ENCODE measurements at regions not wholly inside any gene's neighbourhood (a gene's known extent, or its start where the extent isn't known, plus 50 kb on each side); places are given as distances from the start of the nearest gene placed in this dataset.

GRCh38 chr3:155024006-155024638 lies 56.0 kb upstream of the MME start:
- TF ChIP-seq CTCF (conservative IDR thresholded peaks at IDR 0.05) (no peak), ZFX (IDR thresholded peaks at IDR 0.05) (no peak)
